Prostate gland (tissue), 2 donors: ENCODE measurements at regions not wholly inside any gene's neighbourhood (a gene's known extent, or its start where the extent isn't known, plus 50 kb on each side); places are given as distances from the start of the nearest gene placed in this dataset.

Experiments used
- POLR2A ChIP-seq: fragments of 450-650 bp; IDR thresholded peaks from one replicate; pipeline ENCODE4 v1.6.1; 2016; ENCODE audit warnings: antibody characterized with exemption, mild to moderate bottlenecking
- POLR2AphosphoS5 ChIP-seq: sonication (generic); formaldehyde crosslinking; IDR thresholded peaks from one replicate; pipeline ENCODE4 v1.6.1; 2017; ENCODE audit warnings: antibody characterized with exemption
- TF ChIP-seq, protein P1 (sequence below), 4 experiments: fragments of 200-600 bp in 2 of 4; fragments of 450-650 bp in 2 of 4; sonication (generic) in 2 of 4; IDR thresholded peaks; 1 replicate in 3 of 4; 2 replicates in 1 of 4; pipeline ENCODE4 v1.5.1; 2016 to 2019; ENCODE audit warnings: antibody characterized with exemption in 4 of 4, mild to moderate bottlenecking in 2 of 4, moderate library complexity in 2 of 4

DNA sequence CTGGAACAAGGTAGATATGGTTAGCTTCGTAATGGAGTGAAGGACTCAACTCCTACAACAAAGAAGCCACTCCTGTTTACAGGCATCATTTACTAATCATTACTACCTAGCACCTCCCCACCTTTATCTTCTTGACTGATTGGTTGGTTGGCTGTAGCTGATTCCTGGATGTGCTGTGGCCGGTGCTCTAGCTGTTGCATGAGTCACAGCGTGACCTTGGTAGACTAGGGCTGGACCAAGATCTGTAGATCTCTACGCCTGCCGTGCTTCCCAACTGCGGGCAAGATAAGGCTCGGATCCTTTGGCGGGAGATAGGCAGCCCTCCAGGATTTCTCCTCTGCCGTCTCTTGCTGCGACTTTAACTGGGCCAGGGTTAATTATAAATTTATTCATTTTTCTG lies 194.3 kb upstream of the SOX11 start:
- TF ChIP-seq, protein P1, sequence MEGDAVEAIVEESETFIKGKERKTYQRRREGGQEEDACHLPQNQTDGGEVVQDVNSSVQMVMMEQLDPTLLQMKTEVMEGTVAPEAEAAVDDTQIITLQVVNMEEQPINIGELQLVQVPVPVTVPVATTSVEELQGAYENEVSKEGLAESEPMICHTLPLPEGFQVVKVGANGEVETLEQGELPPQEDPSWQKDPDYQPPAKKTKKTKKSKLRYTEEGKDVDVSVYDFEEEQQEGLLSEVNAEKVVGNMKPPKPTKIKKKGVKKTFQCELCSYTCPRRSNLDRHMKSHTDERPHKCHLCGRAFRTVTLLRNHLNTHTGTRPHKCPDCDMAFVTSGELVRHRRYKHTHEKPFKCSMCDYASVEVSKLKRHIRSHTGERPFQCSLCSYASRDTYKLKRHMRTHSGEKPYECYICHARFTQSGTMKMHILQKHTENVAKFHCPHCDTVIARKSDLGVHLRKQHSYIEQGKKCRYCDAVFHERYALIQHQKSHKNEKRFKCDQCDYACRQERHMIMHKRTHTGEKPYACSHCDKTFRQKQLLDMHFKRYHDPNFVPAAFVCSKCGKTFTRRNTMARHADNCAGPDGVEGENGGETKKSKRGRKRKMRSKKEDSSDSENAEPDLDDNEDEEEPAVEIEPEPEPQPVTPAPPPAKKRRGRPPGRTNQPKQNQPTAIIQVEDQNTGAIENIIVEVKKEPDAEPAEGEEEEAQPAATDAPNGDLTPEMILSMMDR (IDR thresholded peaks at IDR 0.05): no peak
- TF ChIP-seq POLR2A: no peak
- no peak for TF ChIP-seq POLR2AphosphoS5
